ENCODE measurements at regions not wholly inside any gene's neighbourhood (a gene's known extent, or its start where the extent isn't known, plus 50 kb on each side); places are given as distances from the start of the nearest gene placed in this dataset.

DNA sequence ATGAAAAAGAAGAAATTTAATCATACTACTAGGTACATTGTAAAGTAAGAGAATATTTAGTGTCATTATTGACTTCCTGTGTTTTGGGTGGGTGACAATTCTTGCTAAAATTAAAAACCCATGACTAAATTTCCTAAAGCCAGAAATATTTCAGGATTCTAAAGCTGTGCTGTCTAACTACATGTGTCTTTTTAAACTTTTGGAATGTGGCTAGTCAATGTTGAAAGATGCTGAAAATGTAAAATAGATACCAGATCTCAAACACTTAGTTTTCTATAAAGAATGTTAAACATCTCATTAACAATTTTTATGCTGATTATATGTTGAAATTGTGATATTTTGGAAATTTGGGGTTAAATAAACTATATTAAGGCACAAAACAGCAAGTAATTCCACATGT is 308.9 kb upstream of the TMCO5A start:
- Histone ChIP-seq H3K23ac (ENCODE audit: insufficient read length, low read depth, low read length) (no peak overlapping the region), H3K79me1 (ENCODE audit: insufficient read depth, low read depth, low read length, poor library complexity, severe bottlenecking) (no peaks in the 10 kb centered on the region), H3K56ac (ENCODE audit: insufficient read length, low read depth, low read length) (no peak overlapping the region), H2BK20ac (ENCODE audit: low read depth, low read length, poor library complexity, severe bottlenecking) (no peak overlapping the region), H2BK12ac (ENCODE audit: insufficient read length, low read depth, low read length) (no peak overlapping the region), H3K9ac (ENCODE audit: extremely low read depth, insufficient read length, low read length) (no peak overlapping the region), H2BK5ac (ENCODE audit: insufficient read length, low read length) (no peak overlapping the region), H3K4ac (ENCODE audit: low read depth, low read length) (no peak overlapping the region), H4K8ac (replicated peaks; ENCODE audit: insufficient read length, low read depth, low read length) (no peak overlapping the region), H3K18ac (ENCODE audit: insufficient read length, low read depth, low read length) (no peak overlapping the region), H3K9me3 (ENCODE audit: control insufficient read depth, low read depth, low read length) (no peaks in the 10 kb centered on the region), H3T11ph (ENCODE audit: low read length) (no peak overlapping the region), H2AFZ (ENCODE audit: low read length) (no peak overlapping the region), H3K4me2 (ENCODE audit: insufficient read depth, insufficient read length, low read length) (no peak overlapping the region), H3K14ac (ENCODE audit: insufficient read depth, low read length) (no peak overlapping the region), H4K20me1 (ENCODE audit: control insufficient read depth, insufficient read depth, insufficient read length) (no peaks in the 10 kb centered on the region), H3K23me2 (ENCODE audit: insufficient read length, low read depth, low read length, poor library complexity, severe bottlenecking) (no peaks in the 10 kb centered on the region), H2BK120ac (ENCODE audit: low read depth, low read length, poor library complexity, severe bottlenecking) (no peak overlapping the region), H3K79me2 (ENCODE audit: insufficient read depth, low read length) (no peaks in the 10 kb centered on the region), H3K4me1 (ENCODE audit: insufficient read depth, low read length) (no peaks in the 10 kb centered on the region), H3K27ac (ENCODE audit: insufficient read length, low read depth, low read length) (no peak overlapping the region), H4K91ac (ENCODE audit: insufficient read length, low read depth, low read length) (no peak overlapping the region), H3K27me3 (ENCODE audit: insufficient read depth, low read length) (no peaks in the 10 kb centered on the region), H4K5ac (ENCODE audit: insufficient read length, low read depth, low read length) (no peak overlapping the region), H2AK5ac (ENCODE audit: insufficient read length, low read length) (no peak overlapping the region), H2BK15ac (ENCODE audit: low read depth, low read length) (no peak overlapping the region)
- no peak overlapping the region for H3K4me3 Mint-ChIP-seq
- no peaks in the 10 kb centered on the region for H3K4me1 Mint-ChIP-seq
- no peaks in the 10 kb centered on the region for H3K36me3 Mint-ChIP-seq (ENCODE audit: insufficient read depth in 1 of 3, low read depth in 3 of 3)
- TF ChIP-seq, protein P1, sequence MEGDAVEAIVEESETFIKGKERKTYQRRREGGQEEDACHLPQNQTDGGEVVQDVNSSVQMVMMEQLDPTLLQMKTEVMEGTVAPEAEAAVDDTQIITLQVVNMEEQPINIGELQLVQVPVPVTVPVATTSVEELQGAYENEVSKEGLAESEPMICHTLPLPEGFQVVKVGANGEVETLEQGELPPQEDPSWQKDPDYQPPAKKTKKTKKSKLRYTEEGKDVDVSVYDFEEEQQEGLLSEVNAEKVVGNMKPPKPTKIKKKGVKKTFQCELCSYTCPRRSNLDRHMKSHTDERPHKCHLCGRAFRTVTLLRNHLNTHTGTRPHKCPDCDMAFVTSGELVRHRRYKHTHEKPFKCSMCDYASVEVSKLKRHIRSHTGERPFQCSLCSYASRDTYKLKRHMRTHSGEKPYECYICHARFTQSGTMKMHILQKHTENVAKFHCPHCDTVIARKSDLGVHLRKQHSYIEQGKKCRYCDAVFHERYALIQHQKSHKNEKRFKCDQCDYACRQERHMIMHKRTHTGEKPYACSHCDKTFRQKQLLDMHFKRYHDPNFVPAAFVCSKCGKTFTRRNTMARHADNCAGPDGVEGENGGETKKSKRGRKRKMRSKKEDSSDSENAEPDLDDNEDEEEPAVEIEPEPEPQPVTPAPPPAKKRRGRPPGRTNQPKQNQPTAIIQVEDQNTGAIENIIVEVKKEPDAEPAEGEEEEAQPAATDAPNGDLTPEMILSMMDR (conservative IDR thresholded peaks at IDR 0.05): no peak
- H3K27ac Mint-ChIP-seq: no peak overlapping the region
- no peak for DNase-seq
- peaks cover 2% of the 10 kb centered on the region; the same call in 1 of the 2 replicates for H3K27me3 Mint-ChIP-seq (ENCODE audit: low read depth)
- H3K9me3 Mint-ChIP-seq: no peaks in the 10 kb centered on the region
